ENCODE measurements at regions not wholly inside any gene's neighbourhood (a gene's known extent, or its start where the extent isn't known, plus 50 kb on each side); places are given as distances from the start of the nearest gene placed in this dataset.

DNA sequence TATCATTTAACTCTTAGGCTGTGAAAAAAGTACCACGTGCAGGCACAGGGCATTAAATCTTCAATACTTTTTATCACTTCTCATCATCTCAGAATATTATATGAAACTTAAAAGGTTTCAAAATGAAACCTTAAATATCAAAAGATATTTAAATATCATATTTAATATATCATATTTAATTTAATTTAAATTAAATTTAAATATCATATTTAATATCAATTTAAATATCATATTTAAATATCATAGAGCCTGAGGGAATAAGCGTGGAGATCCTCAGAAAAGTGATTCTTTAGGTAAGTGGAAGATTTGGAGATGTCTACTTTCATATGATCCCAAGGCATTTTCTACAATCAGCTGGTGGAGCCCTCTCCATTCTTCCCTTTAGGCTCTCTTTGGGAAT lies 716.6 kb downstream of the OTOL1 start:
- DNase-seq, result no peak

GRCh38 chr3:162213956-162214355 lies 717.3 kb downstream of the OTOL1 start:
- DNase-seq, result no peak

DNA sequence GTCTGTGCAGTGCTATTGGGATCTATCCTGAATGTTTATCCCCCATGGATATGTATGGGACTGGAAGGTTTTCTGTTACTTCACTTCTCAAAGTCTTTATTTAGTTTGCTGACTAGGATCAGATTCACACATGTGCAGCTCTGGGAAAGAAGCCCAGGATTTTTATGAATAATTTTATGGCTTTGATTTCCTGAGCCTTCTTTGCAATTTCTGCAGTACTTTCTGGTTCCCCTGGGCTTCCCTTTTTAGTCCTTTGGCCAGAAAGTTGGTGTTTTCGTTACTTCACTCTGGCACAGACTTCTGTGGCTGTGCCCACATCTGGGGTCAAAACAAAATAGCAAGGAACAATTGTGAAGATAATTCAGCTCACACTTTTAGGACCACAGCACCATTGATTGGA lies 721.0 kb downstream of the OTOL1 start:
- no peak for DNase-seq

DNA sequence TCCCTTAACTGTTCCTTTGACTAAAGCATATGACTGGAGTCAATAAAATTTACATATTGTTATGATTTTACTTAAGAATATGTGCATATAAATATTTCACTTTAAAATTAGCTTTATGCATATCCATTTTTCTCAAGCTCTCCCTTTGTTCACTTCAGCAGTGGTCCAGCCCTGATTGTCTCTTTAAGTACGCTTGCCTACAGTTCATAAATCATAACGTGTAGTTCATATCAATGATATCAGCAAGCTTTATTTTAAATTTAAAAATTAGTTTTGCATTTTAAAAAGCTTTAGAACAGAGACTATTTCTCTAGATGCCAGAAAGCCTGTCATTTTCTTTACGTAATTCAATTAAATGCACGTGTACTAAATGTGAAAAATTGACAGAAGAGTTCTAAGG lies 721.9 kb downstream of the OTOL1 start:
- no peak for DNase-seq

- no peak for DNase-seq
Observed at GRCh38 chr3:162224746-162225145, 728.1 kb downstream of the OTOL1 start.

DNA sequence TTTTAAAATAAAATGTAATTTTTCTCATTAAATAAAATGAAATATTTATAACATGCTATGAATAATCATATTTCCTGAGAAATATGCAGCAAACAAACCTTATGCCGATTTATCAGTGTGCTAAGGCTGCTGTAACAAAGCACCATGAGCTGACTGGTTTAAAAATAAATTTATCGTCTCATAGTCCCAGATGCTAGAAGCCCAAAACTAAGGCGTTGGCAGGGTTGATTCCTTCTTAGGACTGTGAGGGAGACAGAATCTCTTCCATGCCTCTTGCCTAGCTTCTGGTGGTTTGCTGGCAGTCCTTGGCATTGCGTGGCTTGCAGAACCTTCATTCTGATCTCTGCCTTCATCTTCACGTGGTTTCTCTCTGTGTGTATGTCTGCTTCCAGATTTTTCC lies 740.3 kb downstream of the OTOL1 start:
- DNase-seq, result no peak

- DNase-seq, result no peak
Observed at GRCh38 chr3:162250782-162251181, 754.2 kb downstream of the OTOL1 start.

- no peak for DNase-seq
Observed at GRCh38 chr3:162262129-162262528, 765.5 kb downstream of the OTOL1 start.

GRCh38 chr3:162263596-162263995 lies 767.0 kb downstream of the OTOL1 start:
- no peak for DNase-seq

DNA sequence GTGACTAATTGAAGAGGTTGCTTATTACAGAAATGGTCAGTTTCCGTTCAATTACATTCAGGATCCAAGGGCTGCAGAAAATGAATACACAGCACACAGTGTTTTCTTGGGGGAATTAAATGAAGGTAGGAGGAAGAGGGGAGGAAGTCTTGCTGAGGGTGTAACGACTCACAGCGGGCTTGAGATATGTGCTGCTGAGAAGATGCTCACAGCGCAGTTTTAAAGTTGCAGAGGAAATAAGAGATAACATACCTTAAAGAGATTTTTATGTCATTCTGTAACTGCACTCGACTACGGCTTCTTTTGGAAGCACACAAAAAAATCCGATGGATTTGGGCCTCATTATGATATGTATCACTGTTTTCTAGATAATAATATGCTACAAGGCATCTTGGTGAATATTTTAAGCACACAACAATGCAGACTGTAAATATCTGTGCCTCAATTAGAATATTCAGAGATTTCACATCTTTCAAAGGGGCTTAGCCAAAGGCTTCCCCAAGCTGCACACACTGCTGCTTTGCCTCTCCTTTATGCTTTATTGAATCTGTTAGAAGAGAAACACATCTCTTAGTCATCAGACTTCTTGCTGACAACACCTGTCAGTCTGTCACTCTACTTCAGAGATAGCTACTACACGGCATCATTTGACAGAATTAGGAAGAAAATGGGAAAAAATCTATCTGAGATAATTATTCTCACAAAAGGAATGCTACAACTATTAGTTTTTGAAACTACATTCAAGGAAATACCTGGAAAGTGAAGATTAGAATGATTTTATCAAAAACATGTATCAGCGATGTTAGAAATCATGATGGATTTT lies 773.2 kb downstream of the OTOL1 start:
- no peak for DNase-seq

DNA sequence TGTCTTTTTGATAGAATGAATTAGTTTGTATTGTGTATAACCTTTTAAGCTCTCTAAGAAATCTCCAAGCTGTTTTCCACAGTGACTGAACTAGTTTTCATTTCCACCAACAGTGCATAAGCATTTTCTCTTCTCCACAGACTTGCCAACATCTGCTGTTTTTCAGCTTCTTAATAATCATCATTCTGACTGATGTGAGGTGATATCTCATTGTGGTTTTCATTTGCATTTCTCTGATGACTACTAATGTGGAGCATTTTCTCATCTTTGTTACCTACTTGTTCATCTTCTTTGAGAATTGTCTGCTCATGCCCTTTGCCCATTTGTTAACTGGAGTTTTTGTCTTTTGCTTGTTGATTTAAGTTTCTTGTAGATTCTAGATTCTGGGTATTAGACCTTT lies 777.5 kb downstream of the OTOL1 start:
- no peak for DNase-seq

DNA sequence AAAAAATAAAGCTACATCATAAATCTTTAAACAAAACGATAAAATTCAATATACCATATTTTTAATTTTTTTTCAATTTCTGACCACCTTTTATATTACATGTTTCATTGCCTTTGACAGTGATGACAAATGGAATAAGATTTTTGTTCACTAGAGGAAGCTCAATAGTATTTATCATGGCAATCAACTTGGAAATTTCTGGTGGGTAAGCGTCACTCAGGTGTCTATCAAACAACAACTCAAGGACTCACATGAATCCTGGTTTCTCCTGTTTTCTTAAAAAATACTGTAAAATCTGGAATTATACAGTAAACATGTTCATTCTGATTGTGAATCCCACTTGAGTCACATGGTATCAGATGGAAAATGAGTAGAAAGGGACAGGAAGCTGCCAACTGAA lies 782.2 kb downstream of the OTOL1 start:
- DNase-seq, result no peak

GRCh38 chr3:162285259-162285658 lies 788.7 kb downstream of the OTOL1 start:
- no peak for DNase-seq

GRCh38 chr3:162287600-162287999 lies 791.0 kb downstream of the OTOL1 start:
- no peak for DNase-seq

- DNase-seq, result no peak
Observed at GRCh38 chr3:162292409-162292808, 795.8 kb downstream of the OTOL1 start.

GRCh38 chr3:162295323-162295983 lies 798.8 kb downstream of the OTOL1 start:
- no peak for DNase-seq

- DNase-seq, result no peak
Observed at GRCh38 chr3:162302983-162303624, 806.5 kb downstream of the OTOL1 start.

DNA sequence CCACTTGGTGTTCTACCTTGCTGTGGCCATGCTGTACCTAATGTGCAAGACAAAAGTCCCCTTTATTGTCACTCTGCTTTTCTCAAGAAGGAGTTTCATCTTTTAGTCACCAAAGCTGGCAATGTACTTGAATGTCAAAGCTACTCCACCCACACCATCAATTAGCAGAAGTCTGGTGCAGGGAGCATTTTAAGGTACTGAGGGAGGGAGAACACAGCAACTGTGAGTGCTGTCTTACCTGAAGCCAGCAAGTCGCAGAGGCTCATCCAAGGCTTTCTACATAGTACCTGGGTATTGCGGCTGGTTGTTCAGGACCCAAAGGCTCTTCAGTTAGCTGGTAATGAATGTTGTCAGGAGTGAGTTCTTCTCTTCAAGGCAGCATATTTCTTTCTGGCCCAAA lies 820.4 kb downstream of the OTOL1 start:
- DNase-seq, result no peak

GRCh38 chr3:162328649-162329048 lies 832.0 kb downstream of the OTOL1 start:
- DNase-seq, result no peak

GRCh38 chr3:162329514-162329913 lies 832.9 kb downstream of the OTOL1 start:
- no peak for DNase-seq

GRCh38 chr3:162332344-162332743 lies 835.7 kb downstream of the OTOL1 start:
- no peak for DNase-seq

GRCh38 chr3:162334537-162334936 lies 837.9 kb downstream of the OTOL1 start:
- DNase-seq, result no peak

GRCh38 chr3:162337630-162338029 lies 841.0 kb downstream of the OTOL1 start:
- DNase-seq, result no peak

DNA sequence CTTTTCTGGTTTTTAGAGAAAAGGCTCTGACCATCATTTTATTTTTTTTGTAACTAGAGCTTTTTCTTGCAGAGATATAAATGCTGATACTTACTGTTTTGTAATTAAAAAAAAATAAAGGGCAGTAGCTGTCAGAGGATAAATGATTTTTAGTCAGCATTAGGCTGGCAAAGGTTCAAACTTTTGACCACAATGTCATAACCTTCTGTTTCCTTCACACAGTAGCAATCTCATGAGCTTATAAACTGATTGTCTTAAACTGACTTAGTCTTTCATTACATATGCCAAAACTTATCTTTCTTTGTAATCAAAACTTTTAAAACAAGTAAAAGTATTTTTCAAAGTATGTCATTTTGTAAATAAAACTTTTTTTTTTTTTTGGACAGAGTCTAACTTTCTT lies 841.9 kb downstream of the OTOL1 start:
- no peak for DNase-seq
